D721Med (cell line): ENCODE measurements at regions not wholly inside any gene's neighbourhood (a gene's known extent, or its start where the extent isn't known, plus 50 kb on each side); places are given as distances from the start of the nearest gene placed in this dataset.

Experiments used
- DNase-seq: peaks from one replicate; pipeline ENCODE4 v3.0.0; 2011; ENCODE audit warnings: low spot score; ENCODE audit not compliant: insufficient read length
- FAIRE-seq: peaks from 2 replicates; lab custom pipeline; 2011; peaks lifted over from hg19 to GRCh38; lab: Jason Lieb, UNC
- TF ChIP-seq, protein P1 (sequence below): IDR thresholded peaks from 2 replicates; pipeline ENCODE4 v1.5.1; 2012; ENCODE audit warnings: mild to moderate bottlenecking, control low read depth; ENCODE audit not compliant: insufficient read depth; ENCODE audit errors: missing control alignments

DNA sequence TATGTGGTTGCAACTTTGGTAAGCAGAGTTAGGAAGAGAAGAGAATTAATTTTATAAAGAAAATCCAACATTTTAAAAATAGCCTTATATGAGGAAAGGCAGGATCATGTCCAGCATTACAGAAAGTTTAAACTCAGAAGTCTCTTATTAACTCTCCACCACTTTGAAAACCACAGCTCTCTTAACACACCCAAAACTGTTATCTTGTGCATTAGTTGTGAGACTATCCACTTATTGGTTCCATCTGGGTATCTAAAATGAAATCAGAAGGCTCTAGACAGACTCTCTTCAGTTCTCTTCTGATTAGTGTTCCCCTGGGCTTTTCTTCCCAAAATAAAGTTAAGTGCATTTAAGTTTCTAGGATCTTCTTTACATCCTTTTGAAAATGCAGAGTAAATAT, 251.5 kb downstream of the TXNL1 start:
- FAIRE-seq: no peak
- DNase-seq: no peak

DNA sequence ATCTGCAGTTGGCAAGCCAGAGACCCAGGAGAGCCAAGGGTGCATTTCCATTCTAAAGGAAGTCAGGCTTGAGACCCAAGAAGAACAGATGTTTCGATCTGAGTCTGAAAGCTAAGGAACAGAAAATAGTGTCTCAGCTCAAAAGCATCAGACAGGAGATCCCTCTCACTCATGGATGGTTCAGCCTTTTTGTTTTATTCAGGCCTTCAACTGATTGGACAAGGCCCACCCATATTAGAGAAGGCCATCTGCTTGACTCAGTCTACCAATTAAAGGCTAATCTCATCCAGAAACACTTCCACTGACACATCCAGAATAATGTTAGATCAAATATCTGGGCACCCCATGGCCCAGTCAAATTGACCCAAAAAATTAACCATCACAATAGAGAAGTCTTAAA, 255.0 kb downstream of the TXNL1 start:
- DNase-seq (no peak), FAIRE-seq (peak; percentile 92)
- TF ChIP-seq, protein P1, sequence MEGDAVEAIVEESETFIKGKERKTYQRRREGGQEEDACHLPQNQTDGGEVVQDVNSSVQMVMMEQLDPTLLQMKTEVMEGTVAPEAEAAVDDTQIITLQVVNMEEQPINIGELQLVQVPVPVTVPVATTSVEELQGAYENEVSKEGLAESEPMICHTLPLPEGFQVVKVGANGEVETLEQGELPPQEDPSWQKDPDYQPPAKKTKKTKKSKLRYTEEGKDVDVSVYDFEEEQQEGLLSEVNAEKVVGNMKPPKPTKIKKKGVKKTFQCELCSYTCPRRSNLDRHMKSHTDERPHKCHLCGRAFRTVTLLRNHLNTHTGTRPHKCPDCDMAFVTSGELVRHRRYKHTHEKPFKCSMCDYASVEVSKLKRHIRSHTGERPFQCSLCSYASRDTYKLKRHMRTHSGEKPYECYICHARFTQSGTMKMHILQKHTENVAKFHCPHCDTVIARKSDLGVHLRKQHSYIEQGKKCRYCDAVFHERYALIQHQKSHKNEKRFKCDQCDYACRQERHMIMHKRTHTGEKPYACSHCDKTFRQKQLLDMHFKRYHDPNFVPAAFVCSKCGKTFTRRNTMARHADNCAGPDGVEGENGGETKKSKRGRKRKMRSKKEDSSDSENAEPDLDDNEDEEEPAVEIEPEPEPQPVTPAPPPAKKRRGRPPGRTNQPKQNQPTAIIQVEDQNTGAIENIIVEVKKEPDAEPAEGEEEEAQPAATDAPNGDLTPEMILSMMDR: no peak

More for the DNA sequence above, 251.5 kb downstream of the TXNL1 start:
- TF ChIP-seq, protein P1: no peak

DNA sequence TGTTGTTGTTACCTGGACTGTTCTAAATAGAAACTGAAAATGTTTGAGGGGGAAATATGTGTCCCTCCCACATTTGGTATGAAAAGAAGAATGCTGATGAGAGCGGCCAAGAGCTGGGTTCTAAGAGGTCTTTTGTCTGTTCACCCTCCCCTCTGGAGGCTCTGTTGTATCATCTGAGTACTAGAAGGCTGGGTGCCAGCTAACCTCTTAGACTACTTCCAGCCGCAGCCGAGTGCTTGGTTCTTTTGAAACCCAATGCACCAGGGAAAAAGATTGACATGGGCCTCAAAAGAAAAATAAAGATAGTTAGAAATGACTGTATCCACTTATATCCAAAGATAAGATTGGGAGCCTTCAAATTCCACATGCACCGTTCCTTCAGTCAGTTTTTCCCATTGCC, 255.9 kb downstream of the TXNL1 start:
- FAIRE-seq (no peak), DNase-seq (no peak)
- TF ChIP-seq, protein P1: no peak

DNA sequence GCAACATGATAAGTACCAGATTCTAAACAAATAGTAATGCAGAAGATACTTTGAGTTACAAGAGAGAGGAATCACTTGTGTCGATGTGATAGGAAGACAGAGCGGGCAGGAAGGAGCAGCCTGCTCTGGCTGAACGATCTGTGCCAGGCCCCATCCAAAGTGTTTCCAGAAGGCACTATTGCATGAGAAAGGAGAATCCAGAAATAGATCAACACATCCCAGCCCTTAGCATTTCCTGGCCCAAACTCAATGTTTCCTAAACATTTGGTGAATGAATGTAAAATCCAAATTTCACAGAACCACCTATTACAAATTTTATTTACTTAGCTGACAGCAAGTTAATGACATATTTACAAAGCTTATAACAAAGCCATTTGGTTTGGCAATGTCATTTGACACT, 257.2 kb downstream of the TXNL1 start:
- DNase-seq: no peak
- TF ChIP-seq, protein P1: no peak
- no peak for FAIRE-seq

DNA sequence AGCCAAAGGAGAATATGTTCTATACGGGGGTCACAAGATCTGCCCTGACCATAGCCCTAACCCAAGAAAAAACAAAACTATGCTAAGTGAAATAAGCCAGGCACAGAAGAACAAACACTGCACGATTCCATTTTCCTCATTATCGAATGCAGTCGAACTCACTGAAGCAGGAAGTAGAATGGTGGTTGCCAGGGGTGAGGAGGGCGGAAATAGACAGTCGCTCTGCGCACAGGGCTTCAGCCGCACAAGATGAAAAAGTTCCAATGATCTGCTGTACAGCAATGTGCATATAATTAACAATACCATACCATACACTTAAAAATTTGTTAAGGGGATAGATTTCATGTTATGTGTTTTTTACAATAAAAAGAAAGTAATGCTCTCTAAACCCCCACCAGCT, 257.7 kb downstream of the TXNL1 start:
- DNase-seq (no peak), FAIRE-seq (no peak)
- TF ChIP-seq, protein P1: no peak

DNA sequence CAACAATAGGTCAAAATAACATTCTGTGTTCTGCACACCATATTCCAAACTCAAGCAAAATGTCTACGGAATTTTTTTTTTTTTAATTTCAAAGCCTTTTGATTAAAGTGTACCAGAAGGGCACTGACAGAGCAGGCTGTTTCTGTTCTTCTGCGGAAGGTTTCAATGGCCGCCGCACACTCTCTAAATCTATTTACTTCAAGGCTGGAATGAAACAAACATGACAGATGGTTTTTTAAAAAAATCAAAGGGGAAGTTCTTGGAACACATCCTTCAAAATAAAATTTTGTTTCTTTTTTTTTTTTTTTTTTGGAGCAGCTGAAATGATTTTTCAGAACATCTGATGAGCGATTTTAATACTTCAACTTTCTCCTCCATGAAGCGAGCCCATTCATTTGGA, 259.1 kb downstream of the TXNL1 start:
- no peak for DNase-seq
- FAIRE-seq: no peak
- TF ChIP-seq, protein P1: no peak

DNA sequence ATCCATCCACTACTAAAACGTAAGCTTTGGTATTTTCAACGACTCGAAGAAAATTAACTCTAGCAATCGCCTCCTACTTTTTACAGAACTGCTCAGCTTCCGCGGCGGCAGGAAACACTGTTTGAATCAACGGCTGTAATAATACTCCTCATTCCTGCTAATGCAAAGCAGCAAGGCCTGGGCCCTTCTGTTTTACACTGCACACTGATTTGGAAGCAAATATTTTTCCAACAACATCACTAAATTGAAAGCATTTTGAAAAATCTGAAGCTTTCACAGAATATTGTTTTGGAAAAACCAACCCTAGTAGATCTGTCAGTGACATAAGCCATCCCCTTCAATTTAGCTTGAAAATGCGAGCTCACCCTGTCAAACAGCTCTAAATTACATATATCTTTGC, 261.2 kb downstream of the TXNL1 start:
- no peak for FAIRE-seq
- DNase-seq: no peak
- TF ChIP-seq, protein P1: no peak
